BJ (cell line): ENCODE measurements at regions not wholly inside any gene's neighbourhood (a gene's known extent, or its start where the extent isn't known, plus 50 kb on each side); places are given as distances from the start of the nearest gene placed in this dataset.

ENCODE experiments used
- CTCF ChIA-PET: fragments of 350-600 bp; formaldehyde crosslinking; extraction: SDS; loops from one replicate; lab custom pipeline; 2021; ENCODE audit warnings: antibody characterized with exemption, inconsistent platforms; lab: Yijun Ruan, JAX
- POLR2A ChIA-PET: fragments of 300-600 bp; sonication (Branson Sonifier 250); formaldehyde crosslinking; extraction: SDS; loops from one replicate; lab custom pipeline; 2021; ENCODE audit warnings: antibody characterized with exemption; lab: Charles Lee
- DNase-seq: peaks from one replicate; pipeline ENCODE4 v3.0.0-alpha.2; 2011; ENCODE audit warnings: low read depth
- H3K27me3 ChIP-seq: 2 replicates; pipeline ENCODE4 v1.6.0; 2011; ENCODE audit warnings: low read length; ENCODE audit not compliant: control insufficient read depth, insufficient read depth
- H3K36me3 ChIP-seq: 2 replicates; pipeline ENCODE4 v1.5.1; 2011; ENCODE audit warnings: low read length; ENCODE audit not compliant: control insufficient read depth, insufficient read depth
- H3K4me3 ChIP-seq: 2 replicates; pipeline ENCODE4 v1.5.1; 2011; ENCODE audit warnings: low read depth, mild to moderate bottlenecking, control low read depth, low read length
- TF ChIP-seq, protein P1 (sequence below): IDR thresholded peaks from 2 replicates; pipeline ENCODE4 v1.5.1; 2011; ENCODE audit warnings: low read depth, mild to moderate bottlenecking, control low read depth, inconsistent platforms, low read length, moderate library complexity; ENCODE audit not compliant: insufficient read depth

DNA sequence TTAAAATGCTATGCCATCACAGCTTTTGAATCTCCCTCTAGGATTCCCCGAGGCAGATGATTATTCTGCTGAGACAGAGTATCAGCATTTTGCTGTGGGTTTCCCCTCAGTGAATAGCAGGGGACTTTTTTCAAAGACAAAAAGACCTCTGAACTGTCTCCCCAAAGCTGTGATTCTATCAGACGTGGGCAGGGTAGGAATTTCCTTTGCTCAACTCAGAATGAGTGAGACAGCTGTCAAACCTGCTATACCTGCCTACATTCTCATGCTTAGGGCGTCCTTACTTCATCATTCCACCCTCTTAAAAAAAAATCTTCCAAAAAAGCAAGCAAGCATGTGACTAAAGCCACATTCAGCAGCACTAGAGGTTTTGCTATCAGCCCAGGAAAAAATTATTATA, 147.6 kb upstream of the FAM83B start:
- DNase-seq: no peak
- CTCF ChIA-PET: interaction anchor here (0.7 kb wide), 1 partner anchor 19 kb away, joined by 3 read pairs; no protein-coding TSS in a partner anchor
- TF ChIP-seq, protein P1, sequence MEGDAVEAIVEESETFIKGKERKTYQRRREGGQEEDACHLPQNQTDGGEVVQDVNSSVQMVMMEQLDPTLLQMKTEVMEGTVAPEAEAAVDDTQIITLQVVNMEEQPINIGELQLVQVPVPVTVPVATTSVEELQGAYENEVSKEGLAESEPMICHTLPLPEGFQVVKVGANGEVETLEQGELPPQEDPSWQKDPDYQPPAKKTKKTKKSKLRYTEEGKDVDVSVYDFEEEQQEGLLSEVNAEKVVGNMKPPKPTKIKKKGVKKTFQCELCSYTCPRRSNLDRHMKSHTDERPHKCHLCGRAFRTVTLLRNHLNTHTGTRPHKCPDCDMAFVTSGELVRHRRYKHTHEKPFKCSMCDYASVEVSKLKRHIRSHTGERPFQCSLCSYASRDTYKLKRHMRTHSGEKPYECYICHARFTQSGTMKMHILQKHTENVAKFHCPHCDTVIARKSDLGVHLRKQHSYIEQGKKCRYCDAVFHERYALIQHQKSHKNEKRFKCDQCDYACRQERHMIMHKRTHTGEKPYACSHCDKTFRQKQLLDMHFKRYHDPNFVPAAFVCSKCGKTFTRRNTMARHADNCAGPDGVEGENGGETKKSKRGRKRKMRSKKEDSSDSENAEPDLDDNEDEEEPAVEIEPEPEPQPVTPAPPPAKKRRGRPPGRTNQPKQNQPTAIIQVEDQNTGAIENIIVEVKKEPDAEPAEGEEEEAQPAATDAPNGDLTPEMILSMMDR: no peak
- Histone ChIP-seq H3K4me3 (no peak overlapping the region), H3K27me3 (no peaks in the 10 kb centered on the region), H3K36me3 (no peaks in the 10 kb centered on the region)
- POLR2A ChIA-PET: no interaction called here

DNA sequence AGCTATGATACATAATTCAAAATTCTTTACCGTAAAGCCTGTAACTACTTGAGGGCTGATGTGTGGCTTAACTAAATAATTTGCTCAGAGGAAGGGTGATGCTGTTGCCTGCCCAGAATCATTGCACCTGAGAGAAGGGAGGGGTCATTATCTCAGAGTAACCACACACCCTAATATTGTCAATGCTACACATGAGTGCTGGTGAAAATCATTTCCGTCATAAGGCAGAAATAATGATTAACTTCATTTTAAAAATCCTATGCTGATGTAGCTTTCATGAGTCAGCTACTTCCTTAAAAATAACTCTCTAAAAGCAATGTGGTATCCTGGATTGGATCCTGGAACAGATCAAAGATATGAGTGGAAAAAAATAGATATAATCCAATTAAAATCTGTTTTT, 146.4 kb upstream of the FAM83B start:
- TF ChIP-seq, protein P1: no peak
- no peak overlapping the region for H3K4me3 ChIP-seq
- DNase-seq: no peak
- ChIA-PET POLR2A (no interaction called here), CTCF (interaction anchor here (0.9 to 1.6 kb wide), 3 partner anchors 13 to 714 kb away, joined by 3 to 5 read pairs (median 4); no protein-coding TSS in a partner anchor)
- H3K27me3 ChIP-seq: no peaks in the 10 kb centered on the region
- H3K36me3 ChIP-seq: no peaks in the 10 kb centered on the region

DNA sequence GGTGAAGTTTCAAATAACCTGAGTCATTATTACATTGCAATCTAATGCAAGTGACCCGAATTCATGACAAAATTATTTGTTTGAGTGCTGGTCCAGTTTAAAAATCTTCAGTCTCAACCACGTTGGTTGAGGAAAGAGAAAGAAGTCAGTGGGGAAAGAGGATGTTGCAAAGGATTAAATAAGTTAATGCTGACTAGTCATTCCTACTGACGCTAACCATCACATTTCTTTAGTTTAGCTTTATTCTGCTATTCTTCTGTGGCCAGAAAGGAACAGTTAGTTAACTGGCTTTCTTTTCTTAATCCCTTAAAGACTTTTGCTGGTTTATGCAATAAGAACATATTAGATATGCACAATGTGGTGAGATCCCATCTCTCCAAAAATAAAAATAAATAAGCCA, 143.8 kb upstream of the FAM83B start:
- H3K27me3 ChIP-seq: no peaks in the 10 kb centered on the region
- H3K4me3 ChIP-seq: no peak overlapping the region
- TF ChIP-seq, protein P1: no peak
- no peak for DNase-seq
- POLR2A ChIA-PET: no interaction called here
- CTCF ChIA-PET: interaction anchor here (0.7 to 0.8 kb wide), 2 partner anchors 15 to 35 kb away, joined by 3 to 4 read pairs; no protein-coding TSS in a partner anchor
- no peaks in the 10 kb centered on the region for H3K36me3 ChIP-seq

DNA sequence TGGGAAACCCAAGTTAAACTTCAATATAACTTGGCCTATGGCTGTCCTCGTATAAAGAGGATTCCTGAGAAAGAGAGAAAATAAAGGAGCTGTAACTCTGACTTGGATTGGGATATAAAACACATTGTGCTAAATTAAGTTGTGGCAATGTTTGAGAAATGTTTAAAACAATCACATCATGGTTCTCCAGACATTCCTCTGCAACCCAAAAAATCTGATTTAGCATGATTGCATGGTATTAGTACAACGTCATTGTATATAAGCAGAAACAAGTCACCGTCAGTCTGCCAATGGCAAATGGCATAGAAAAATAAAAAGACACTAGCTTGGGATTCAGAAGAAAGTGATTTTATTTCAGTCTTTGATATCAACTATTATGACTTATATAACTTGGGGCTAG, 140.2 kb upstream of the FAM83B start:
- CTCF ChIA-PET: interaction anchor here (1.2 to 3.6 kb wide), 2 partner anchors 11 to 25 kb away, joined by 3 to 31 read pairs; no protein-coding TSS in a partner anchor
- Histone ChIP-seq H3K27me3 (no peaks in the 10 kb centered on the region), H3K4me3 (no peak overlapping the region), H3K36me3 (no peaks in the 10 kb centered on the region)
- TF ChIP-seq, protein P1: no peak
- POLR2A ChIA-PET: no interaction called here
- DNase-seq: no peak

DNA sequence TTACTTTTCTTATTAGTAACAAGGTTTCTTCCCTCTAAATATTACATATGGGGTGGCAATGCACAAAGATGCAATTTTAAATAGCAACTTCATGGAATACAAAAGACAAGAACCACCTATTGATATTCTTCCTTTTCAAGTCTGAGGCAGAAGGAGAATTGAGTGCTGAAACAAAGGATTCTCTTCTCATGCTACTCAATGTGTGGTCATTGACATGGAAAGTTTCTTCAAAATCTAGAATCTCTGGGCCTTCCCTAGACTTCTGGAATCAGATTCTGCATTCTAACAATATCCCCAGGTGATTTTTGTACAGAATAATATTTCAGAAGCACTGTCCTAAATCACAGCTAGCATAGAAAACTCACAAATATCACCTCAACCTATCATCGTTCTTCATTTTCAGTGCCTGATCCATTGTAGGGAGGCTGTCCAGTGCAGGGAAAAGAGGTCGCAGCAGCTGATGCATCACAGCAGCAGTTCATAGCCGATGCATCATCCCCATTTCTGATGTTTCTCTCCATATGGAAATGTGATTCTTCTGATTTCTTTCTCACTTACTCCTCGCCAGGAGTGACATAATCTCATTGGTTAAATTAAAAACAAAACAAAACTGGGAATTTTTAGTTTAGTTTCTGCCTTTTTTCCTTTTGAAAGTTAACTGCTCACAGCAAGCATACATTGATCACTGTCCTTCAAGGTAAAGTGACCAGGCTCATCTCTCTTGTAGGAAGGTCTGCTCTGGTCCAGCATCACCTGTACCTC, 139.5 kb upstream of the FAM83B start:
- TF ChIP-seq, protein P1: no peak
- POLR2A ChIA-PET: no interaction called here
- Histone ChIP-seq H3K36me3 (no peaks in the 10 kb centered on the region), H3K4me3 (no peak overlapping the region), H3K27me3 (no peaks in the 10 kb centered on the region)
- CTCF ChIA-PET: interaction anchor here (0.7 to 3.6 kb wide), 3 partner anchors 10 to 30 kb away, joined by 3 to 31 read pairs (median 3); no protein-coding TSS in a partner anchor
- DNase-seq: no peak
